HEK293T (cell line): ENCODE measurements at regions not wholly inside any gene's neighbourhood (a gene's known extent, or its start where the extent isn't known, plus 50 kb on each side); places are given as distances from the start of the nearest gene placed in this dataset.

Experiments
- ARNT ChIP-seq: fragments of 450-650 bp; IDR thresholded peaks from 2 replicates; pipeline ENCODE4 v1.6.1; 2017; ENCODE audit warnings: mild to moderate bottlenecking
- BHLHE40 ChIP-seq: fragments of 450-650 bp; IDR thresholded peaks from 2 replicates; pipeline ENCODE4 v1.6.1; 2016; ENCODE audit warnings: mild to moderate bottlenecking, moderate library complexity, borderline replicate concordance
- CTBP1 ChIP-seq: fragments of 450-650 bp; IDR thresholded peaks from 2 replicates; pipeline ENCODE4 v1.6.1; 2016; ENCODE audit warnings: borderline replicate concordance
- FOXA1 ChIP-seq: fragments of 450-650 bp; IDR thresholded peaks from 2 replicates; pipeline ENCODE4 v1.6.1; 2016; ENCODE audit warnings: mild to moderate bottlenecking
- FOXK2 ChIP-seq: fragments of 450-650 bp; IDR thresholded peaks from 2 replicates; pipeline ENCODE4 v1.6.1; 2016; ENCODE audit warnings: mild to moderate bottlenecking
- FOXM1 ChIP-seq: fragments of 450-650 bp; IDR thresholded peaks from 2 replicates; pipeline ENCODE4 v1.6.1; 2017; ENCODE audit warnings: mild to moderate bottlenecking, borderline replicate concordance
- HDGF ChIP-seq: fragments of 450-650 bp; IDR thresholded peaks from 2 replicates; pipeline ENCODE4 v1.6.1; 2017; ENCODE audit warnings: antibody characterized with exemption, borderline replicate concordance
- L3MBTL2 ChIP-seq: fragments of 450-650 bp; conservative IDR thresholded peaks from 2 replicates; pipeline ENCODE4 v1.6.1; 2016; ENCODE audit warnings: mild to moderate bottlenecking
- SP1 ChIP-seq: fragments of 450-650 bp; IDR thresholded peaks from 2 replicates; pipeline ENCODE4 v1.6.1; 2017
- SUZ12 ChIP-seq: fragments of 450-650 bp; IDR thresholded peaks from 2 replicates; pipeline ENCODE4 v1.6.1; 2016; ENCODE audit warnings: mild to moderate bottlenecking
- TARDBP ChIP-seq: fragments of 450-650 bp; IDR thresholded peaks from 2 replicates; pipeline ENCODE4 v1.6.1; 2016

DNA sequence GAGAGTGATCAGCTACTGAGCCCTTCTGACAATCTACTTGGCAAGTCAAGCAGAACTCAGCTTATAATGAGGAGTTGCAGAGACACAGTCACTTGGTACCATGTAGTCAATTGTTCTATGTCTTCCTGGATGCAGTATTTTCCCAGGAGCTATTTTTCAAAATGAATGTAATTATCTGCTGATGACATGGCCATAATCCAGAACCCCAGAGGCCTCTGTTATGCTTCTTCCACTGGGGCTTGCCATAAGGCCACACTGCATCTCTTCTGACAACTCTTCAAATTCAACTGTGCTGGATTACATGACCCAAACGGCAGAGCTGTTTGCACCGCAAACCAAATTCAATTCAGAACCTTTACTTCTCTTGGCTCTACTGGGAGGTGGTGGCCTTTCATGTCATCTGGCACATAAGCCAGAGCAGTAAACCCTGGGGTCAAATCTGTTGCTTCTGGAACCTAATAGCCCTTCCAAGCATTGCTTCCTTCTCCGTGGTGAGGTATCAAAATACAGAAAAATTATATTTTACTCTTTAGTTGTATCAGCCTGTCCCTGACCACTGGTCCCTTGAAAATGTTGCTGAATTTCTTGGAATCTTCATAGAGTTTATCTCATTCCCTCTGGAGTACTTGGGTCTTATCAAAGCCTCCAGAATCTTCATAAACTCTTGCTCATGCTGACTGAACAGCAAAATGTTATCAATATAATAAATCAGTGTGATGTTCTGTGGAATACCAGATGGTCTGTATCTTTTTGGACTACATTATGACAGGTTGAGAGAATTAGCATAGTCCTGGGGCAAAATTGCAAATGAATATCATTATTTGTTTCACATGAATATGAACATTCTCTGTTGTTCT is 79.4 kb upstream of the DCN start:
- TF ChIP-seq FOXM1 (no peak), BHLHE40 (no peak), SP1 (no peak), FOXK2 (no peak), FOXA1 (no peak), TARDBP (no peak), ARNT (no peak), L3MBTL2 (no peak), CTBP1 (no peak), SUZ12 (no peak), HDGF (no peak)
